HCT116 (cell line): ENCODE measurements at regions not wholly inside any gene's neighbourhood (a gene's known extent, or its start where the extent isn't known, plus 50 kb on each side); places are given as distances from the start of the nearest gene placed in this dataset.
"Not testable (repeated sequence)": the region's sequence is repeated elsewhere in the genome, so short reads cannot be mapped to it uniquely, and the experiment has no call there.

ENCODE experiments used
- EGR1 ChIP-seq: IDR thresholded peaks from 2 replicates; pipeline ENCODE4 v1.6.1; 2012; ENCODE audit warnings: low read depth
- EZH2 ChIP-seq: fragments of 200-600 bp; sonication (generic); IDR thresholded peaks from 2 replicates; pipeline ENCODE4 v1.6.1; 2017; ENCODE audit warnings: antibody characterized with exemption, mixed run types
- EZH2phosphoT487 ChIP-seq: fragments of 200-600 bp; IDR thresholded peaks from 2 replicates; pipeline ENCODE4 v1.6.1; 2018; ENCODE audit warnings: antibody characterized with exemption, borderline replicate concordance
- JUND ChIP-seq: IDR thresholded peaks from 2 replicates; pipeline ENCODE4 v1.6.1; 2012
- POLR2A ChIP-seq: IDR thresholded peaks from 2 replicates; pipeline ENCODE4 v1.7.0; 2011; ENCODE audit warnings: borderline replicate concordance; ENCODE audit not compliant: insufficient read depth, insufficient read length; ENCODE audit errors: extremely low read depth
- POLR2AphosphoS5 ChIP-seq: IDR thresholded peaks from 2 replicates; pipeline ENCODE4 v1.6.1; 2011; ENCODE audit warnings: mild to moderate bottlenecking, low read depth, low read length, moderate library complexity
- SIN3A ChIP-seq: IDR thresholded peaks from 2 replicates; pipeline ENCODE4 v1.6.1; 2012; ENCODE audit warnings: low read depth
- SP1 ChIP-seq: IDR thresholded peaks from 2 replicates; pipeline ENCODE4 v1.6.1; 2012; ENCODE audit warnings: low read depth
- YY1 ChIP-seq: IDR thresholded peaks from 2 replicates; pipeline ENCODE4 v1.6.1; 2011; ENCODE audit warnings: low read length, low read depth, moderate library complexity, mild to moderate bottlenecking; ENCODE audit not compliant: insufficient replicate concordance; ENCODE audit errors: extremely low read depth
- ZNF274 ChIP-seq: fragments of 200-500 bp; sonication (Bioruptor generic); IDR thresholded peaks from 2 replicates; pipeline ENCODE4 v1.6.1; 2014; ENCODE audit warnings: mild to moderate bottlenecking, low read depth, low read length, inconsistent platforms
- TF ChIP-seq, protein P1 (sequence below), 3 experiments: fragments of 200-600 bp in 1 of 3; sonication (generic) in 1 of 3; IDR thresholded peaks in 2 of 3; conservative IDR thresholded peaks in 1 of 3; 2 replicates each; pipeline ENCODE4 v1.5.1; 2012 to 2017; ENCODE audit warnings: low read depth in 2 of 3, low read length in 2 of 3, antibody characterized with exemption in 1 of 3, borderline replicate concordance in 1 of 3, control low read depth in 1 of 3, mild to moderate bottlenecking in 1 of 3, mixed read lengths in 1 of 3, mixed run types in 1 of 3, moderate library complexity in 1 of 3; ENCODE audit not compliant: insufficient read depth in 1 of 3
- TF ChIP-seq, protein P2 (sequence below): IDR thresholded peaks from 2 replicates; pipeline ENCODE4 v1.6.1; 2012; ENCODE audit warnings: low read depth
- TF ChIP-seq, protein P3 (sequence below): IDR thresholded peaks from 2 replicates; pipeline ENCODE4 v1.6.1; 2012

DNA sequence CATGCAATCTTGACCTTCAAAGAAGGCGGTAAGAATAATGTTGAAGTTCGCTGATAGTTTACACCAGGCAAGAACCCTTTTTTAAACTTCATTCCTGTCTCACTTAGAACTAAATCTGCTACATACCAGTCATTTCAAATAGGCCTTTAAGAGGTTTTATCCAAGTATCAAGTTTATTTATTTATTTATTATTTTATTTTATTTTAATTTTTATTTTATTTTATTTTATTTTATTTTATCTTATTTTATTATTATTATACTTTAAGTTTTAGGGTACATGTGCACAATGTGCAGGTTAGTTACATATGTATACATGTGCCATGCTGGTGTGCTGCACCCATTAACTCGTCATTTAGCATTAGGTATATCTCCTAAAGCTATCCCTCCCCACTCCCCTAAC, 691.6 kb downstream of the ANKRD7 start:
- TF ChIP-seq, protein P1, sequence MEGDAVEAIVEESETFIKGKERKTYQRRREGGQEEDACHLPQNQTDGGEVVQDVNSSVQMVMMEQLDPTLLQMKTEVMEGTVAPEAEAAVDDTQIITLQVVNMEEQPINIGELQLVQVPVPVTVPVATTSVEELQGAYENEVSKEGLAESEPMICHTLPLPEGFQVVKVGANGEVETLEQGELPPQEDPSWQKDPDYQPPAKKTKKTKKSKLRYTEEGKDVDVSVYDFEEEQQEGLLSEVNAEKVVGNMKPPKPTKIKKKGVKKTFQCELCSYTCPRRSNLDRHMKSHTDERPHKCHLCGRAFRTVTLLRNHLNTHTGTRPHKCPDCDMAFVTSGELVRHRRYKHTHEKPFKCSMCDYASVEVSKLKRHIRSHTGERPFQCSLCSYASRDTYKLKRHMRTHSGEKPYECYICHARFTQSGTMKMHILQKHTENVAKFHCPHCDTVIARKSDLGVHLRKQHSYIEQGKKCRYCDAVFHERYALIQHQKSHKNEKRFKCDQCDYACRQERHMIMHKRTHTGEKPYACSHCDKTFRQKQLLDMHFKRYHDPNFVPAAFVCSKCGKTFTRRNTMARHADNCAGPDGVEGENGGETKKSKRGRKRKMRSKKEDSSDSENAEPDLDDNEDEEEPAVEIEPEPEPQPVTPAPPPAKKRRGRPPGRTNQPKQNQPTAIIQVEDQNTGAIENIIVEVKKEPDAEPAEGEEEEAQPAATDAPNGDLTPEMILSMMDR (IDR thresholded peaks at IDR 0.05 in 2 of 3, conservative IDR thresholded peaks at IDR 0.05 in 1 of 3; ENCODE audit: borderline replicate concordance in 1 of 3, insufficient read depth in 1 of 3, low read depth in 2 of 3, low read length in 2 of 3): not testable (repeated sequence)
- TF ChIP-seq, protein P2, sequence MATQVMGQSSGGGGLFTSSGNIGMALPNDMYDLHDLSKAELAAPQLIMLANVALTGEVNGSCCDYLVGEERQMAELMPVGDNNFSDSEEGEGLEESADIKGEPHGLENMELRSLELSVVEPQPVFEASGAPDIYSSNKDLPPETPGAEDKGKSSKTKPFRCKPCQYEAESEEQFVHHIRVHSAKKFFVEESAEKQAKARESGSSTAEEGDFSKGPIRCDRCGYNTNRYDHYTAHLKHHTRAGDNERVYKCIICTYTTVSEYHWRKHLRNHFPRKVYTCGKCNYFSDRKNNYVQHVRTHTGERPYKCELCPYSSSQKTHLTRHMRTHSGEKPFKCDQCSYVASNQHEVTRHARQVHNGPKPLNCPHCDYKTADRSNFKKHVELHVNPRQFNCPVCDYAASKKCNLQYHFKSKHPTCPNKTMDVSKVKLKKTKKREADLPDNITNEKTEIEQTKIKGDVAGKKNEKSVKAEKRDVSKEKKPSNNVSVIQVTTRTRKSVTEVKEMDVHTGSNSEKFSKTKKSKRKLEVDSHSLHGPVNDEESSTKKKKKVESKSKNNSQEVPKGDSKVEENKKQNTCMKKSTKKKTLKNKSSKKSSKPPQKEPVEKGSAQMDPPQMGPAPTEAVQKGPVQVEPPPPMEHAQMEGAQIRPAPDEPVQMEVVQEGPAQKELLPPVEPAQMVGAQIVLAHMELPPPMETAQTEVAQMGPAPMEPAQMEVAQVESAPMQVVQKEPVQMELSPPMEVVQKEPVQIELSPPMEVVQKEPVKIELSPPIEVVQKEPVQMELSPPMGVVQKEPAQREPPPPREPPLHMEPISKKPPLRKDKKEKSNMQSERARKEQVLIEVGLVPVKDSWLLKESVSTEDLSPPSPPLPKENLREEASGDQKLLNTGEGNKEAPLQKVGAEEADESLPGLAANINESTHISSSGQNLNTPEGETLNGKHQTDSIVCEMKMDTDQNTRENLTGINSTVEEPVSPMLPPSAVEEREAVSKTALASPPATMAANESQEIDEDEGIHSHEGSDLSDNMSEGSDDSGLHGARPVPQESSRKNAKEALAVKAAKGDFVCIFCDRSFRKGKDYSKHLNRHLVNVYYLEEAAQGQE: not testable (repeated sequence)
- not testable (repeated sequence) for TF ChIP-seq SP1, EZH2phosphoT487, POLR2AphosphoS5, YY1, JUND, POLR2A, EGR1, SIN3A, EZH2, ZNF274
- TF ChIP-seq, protein P3, sequence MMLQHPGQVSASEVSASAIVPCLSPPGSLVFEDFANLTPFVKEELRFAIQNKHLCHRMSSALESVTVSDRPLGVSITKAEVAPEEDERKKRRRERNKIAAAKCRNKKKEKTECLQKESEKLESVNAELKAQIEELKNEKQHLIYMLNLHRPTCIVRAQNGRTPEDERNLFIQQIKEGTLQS: not testable (repeated sequence)
